ENCODE measurements at regions not wholly inside any gene's neighbourhood (a gene's known extent, or its start where the extent isn't known, plus 50 kb on each side); places are given as distances from the start of the nearest gene placed in this dataset.

DNA sequence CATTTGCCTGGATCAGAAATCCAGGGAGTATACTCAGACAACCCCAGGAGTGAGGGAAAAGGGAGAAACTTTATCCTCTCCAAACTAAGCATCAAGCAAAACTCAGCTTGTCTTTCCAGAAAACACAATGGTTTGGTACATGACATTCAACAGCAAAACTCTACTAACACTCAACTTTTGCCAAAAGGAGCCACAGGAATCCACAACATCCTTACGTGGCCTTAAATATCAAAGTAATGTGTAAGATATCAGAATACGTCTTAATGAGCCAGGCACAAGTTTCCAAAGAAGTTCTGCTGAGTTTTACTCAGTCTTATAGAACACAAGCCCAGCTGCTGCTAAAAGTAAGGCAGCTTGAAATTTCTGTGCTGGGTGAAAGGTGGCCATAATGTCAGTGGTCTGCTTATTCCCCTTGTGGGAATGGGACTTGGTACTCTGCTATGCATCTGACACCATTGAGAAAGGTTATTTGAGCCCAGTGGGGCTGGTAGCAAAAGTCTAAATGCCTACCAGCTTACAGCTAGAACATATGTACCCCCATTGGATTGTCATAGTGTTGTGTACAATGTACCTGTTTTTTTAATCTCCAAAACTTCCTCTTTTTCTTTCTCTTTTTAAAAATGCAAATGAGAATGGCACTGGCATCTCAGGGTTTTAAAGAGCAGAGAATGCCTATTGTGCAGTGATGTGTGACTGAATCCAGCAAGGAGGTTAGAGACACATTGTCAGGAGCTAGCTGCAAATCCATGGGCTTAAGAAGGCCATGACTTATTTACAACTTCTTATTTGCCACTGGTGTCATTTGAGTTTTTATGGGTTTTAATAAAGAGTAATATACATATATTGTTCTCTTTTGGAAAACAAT, 62.0 kb upstream of the ST6GALNAC3 start:
- TF ChIP-seq, protein P1, sequence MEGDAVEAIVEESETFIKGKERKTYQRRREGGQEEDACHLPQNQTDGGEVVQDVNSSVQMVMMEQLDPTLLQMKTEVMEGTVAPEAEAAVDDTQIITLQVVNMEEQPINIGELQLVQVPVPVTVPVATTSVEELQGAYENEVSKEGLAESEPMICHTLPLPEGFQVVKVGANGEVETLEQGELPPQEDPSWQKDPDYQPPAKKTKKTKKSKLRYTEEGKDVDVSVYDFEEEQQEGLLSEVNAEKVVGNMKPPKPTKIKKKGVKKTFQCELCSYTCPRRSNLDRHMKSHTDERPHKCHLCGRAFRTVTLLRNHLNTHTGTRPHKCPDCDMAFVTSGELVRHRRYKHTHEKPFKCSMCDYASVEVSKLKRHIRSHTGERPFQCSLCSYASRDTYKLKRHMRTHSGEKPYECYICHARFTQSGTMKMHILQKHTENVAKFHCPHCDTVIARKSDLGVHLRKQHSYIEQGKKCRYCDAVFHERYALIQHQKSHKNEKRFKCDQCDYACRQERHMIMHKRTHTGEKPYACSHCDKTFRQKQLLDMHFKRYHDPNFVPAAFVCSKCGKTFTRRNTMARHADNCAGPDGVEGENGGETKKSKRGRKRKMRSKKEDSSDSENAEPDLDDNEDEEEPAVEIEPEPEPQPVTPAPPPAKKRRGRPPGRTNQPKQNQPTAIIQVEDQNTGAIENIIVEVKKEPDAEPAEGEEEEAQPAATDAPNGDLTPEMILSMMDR (IDR thresholded peaks at IDR 0.05; ENCODE audit: low read depth, low read length): no peak
- no peak overlapping the region for H3K4me3 ChIP-seq (ENCODE audit: low read depth, low read length)

DNA sequence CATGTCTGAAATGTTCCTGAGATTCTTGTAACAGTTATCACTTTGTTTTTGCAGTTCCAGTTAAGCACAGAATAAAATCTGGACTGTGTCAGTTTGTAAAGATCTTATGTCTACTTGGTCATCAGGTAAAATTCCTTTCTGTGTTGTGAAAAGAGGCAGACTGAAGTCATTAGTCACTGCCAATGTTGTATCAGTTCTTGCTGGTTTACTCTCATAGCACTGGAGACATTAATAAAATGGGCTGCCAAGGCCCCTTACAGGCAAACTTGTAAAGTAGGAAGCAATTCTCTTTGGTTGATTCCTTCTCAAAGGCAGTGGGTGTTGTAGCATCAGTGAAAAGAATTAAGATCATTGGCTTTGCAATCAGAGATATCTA, 61.4 kb upstream of the ST6GALNAC3 start:
- TF ChIP-seq, protein P1 (IDR thresholded peaks at IDR 0.05; ENCODE audit: low read depth, low read length): no peak
- no peak overlapping the region for H3K4me3 ChIP-seq (ENCODE audit: low read depth, low read length)

DNA sequence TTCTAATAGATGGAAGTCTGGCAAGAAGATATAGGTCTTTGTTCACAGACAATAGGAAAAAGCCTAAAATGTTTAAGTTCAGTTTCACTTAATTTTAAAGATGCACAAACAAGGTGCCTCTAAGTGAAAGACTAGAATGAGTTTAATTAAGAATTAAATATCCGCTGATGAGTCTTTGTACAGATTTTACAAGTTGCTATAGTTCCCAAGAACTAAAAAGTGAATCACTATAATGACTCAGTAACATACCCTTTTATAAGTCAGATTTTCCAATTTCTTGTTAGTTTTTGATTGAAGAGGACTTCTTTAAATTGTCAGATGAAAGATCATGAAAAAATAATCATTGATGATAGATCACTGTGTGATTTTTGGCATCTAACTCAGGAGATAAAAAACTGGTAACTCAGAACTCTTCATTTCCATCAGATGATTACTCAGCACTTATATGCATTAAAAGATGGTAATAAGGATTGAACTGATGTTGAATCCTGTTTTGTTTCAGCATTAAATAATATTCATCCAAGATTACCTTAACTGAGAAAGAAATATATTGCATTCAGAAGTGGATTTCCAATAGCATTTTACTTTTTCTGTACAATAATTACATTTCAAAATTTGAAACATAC, 59.0 kb upstream of the ST6GALNAC3 start:
- TF ChIP-seq, protein P1 (IDR thresholded peaks at IDR 0.05; ENCODE audit: low read depth, low read length): no peak
- H3K4me3 ChIP-seq (ENCODE audit: low read depth, low read length): no peak overlapping the region

DNA sequence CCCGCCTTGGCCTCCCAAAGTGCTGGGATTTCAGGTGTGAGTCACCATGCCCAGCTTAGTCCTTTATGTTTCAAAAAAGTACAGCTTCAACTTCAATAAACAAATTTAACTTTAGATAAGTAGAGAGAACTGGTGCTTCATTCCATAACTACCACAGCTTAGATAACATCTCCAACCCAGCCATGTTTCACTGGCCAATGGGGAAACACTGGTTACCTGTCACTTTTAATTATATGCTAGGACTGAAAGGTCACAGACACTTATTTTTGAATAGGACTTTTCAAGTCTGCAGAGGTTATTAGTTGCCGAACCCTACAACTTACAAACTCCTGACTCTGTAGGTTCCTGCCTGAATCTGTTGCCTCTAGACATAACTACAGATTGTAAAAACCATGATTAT, 56.5 kb upstream of the ST6GALNAC3 start:
- TF ChIP-seq, protein P1 (IDR thresholded peaks at IDR 0.05; ENCODE audit: low read depth, low read length): no peak
- H3K4me3 ChIP-seq (ENCODE audit: low read depth, low read length): no peak overlapping the region

DNA sequence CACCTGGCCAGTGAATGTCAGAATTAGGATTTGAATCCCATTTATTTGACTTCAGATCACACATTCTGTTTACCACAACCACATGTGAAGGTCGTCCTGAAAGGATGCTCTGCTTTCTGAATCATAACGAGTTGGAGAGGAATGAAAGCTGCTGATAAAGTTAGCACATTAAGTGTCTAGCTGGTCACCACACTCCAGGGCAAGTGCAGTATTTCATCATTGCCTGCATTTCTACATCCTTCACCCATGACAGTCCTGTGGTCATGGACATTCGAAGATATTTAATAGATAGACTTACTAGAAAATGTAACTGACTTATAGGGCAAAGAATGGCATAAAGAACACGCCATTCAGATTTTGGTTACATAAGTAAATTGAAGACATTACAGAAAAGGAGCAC, 52.7 kb upstream of the ST6GALNAC3 start:
- H3K4me3 ChIP-seq (ENCODE audit: low read depth, low read length): no peak overlapping the region
- TF ChIP-seq, protein P1 (IDR thresholded peaks at IDR 0.05; ENCODE audit: low read depth, low read length): no peak

DNA sequence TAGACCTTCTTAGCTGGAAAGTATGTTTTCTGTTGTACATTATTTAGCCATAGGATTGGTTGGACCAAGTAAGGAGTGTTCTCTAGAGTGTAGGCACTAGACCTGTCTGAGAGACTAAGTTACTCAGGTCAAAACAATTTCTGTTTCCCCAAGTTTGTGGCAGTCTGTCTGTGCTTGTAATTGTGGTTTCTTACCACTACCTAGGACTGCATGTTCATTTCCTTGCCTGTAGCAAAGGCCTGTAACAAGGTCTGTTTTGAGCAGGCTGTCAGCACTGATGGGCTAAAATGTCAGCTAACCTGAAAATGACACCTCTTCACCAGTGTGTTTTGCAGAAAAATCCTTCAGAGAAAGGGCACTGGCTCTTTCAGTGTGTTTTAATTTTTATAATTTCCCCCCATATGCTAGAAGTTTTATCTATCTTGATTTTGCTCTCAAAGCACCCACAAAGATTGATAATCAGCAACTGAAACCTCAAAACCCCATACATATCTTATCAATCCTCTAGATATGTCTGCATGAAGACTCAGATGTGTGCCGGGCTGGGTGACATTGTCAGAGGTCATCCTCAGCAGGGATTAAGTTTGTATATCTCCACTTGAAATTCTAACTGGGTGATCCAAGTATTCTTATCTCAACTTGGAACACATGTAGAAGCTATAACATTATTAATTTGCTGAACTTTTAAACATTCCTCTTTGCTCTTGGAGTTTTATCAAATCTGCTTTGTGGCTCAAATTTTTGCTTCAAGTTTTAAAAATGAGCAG, 50.7 kb upstream of the ST6GALNAC3 start:
- H3K4me3 ChIP-seq (ENCODE audit: low read depth, low read length): no peak overlapping the region
- TF ChIP-seq, protein P1 (IDR thresholded peaks at IDR 0.05; ENCODE audit: low read depth, low read length): no peak
